ENCODE measurements at regions not wholly inside any gene's neighbourhood (a gene's known extent, or its start where the extent isn't known, plus 50 kb on each side); places are given as distances from the start of the nearest gene placed in this dataset.

- TF ChIP-seq CTCF (IDR thresholded peaks at IDR 0.05), result no peak
- TF ChIP-seq POLR2A (IDR thresholded peaks at IDR 0.05), result no peak
- TF ChIP-seq POLR2AphosphoS5 (IDR thresholded peaks at IDR 0.05), result no peak
These were observed 106.2 kb upstream of the KCTD7 start for GRCh38 chr7:66522518-66522917.
